Fibroblast of the aortic adventitia (primary cell): ENCODE measurements at regions not wholly inside any gene's neighbourhood (a gene's known extent, or its start where the extent isn't known, plus 50 kb on each side); places are given as distances from the start of the nearest gene placed in this dataset.
"Not testable (repeated sequence)": the region's sequence is repeated elsewhere in the genome, so short reads cannot be mapped to it uniquely, and the experiment has no call there.

Experiments used
- DNase-seq: peaks from one replicate; pipeline ENCODE4 v3.0.0-alpha.2; 2010; ENCODE audit warnings: low read depth
- H3K4me3 ChIP-seq: 2 replicates; pipeline ENCODE4 v1.5.1; 2011; ENCODE audit warnings: low read depth, mild to moderate bottlenecking, control low read depth, low read length, moderate library complexity
- CTCF ChIP-seq: IDR thresholded peaks from 2 replicates; pipeline ENCODE4 v1.5.1; 2011; ENCODE audit warnings: mild to moderate bottlenecking, low read length, control low read depth, inconsistent platforms; ENCODE audit not compliant: insufficient read depth

GRCh38 chr13:99093997-99094396 is 106.7 kb upstream of the UBAC2 start:
- TF ChIP-seq CTCF = no peak
- H3K4me3 ChIP-seq = no peak overlapping the region
- no peak for DNase-seq

- not testable (repeated sequence) for DNase-seq, H3K4me3 ChIP-seq
These were observed 98.8 kb upstream of the UBAC2 start for GRCh38 chr13:99101831-99102230.

GRCh38 chr13:99103536-99103935 is 97.1 kb upstream of the UBAC2 start:
- H3K4me3 ChIP-seq = no peak overlapping the region
- TF ChIP-seq CTCF = no peak
- no peak for DNase-seq

- no peak overlapping the region for H3K4me3 ChIP-seq
- no peak for TF ChIP-seq CTCF
- DNase-seq = no peak
These were observed 96.3 kb upstream of the UBAC2 start for GRCh38 chr13:99104396-99104795.

- DNase-seq = no peak
- no peak for TF ChIP-seq CTCF
- no peak overlapping the region for H3K4me3 ChIP-seq
These were observed 95.5 kb upstream of the UBAC2 start for GRCh38 chr13:99105160-99105559.

GRCh38 chr13:99113351-99113750 is 87.3 kb upstream of the UBAC2 start:
- H3K4me3 ChIP-seq = no peak overlapping the region
- DNase-seq = no peak
- TF ChIP-seq CTCF = no peak

GRCh38 chr13:99118179-99118578 is 82.5 kb upstream of the UBAC2 start:
- no peak for TF ChIP-seq CTCF
- no peak overlapping the region for H3K4me3 ChIP-seq
- DNase-seq = no peak
